H9 (cell line): ENCODE measurements at regions not wholly inside any gene's neighbourhood (a gene's known extent, or its start where the extent isn't known, plus 50 kb on each side); places are given as distances from the start of the nearest gene placed in this dataset.

Source experiments
- DNase-seq: peaks from one replicate; pipeline ENCODE4 v3.0.0-alpha.2; 2017
- H2AFZ ChIP-seq: one replicate; pipeline ENCODE4 v1.6.1; 2013; ENCODE audit warnings: mild to moderate bottlenecking, low read length, control low read depth, moderate library complexity
- H2AK5ac ChIP-seq: 2 replicates; pipeline ENCODE4 v1.6.1; 2013; ENCODE audit warnings: low read length, control low read depth, mixed read lengths; ENCODE audit not compliant: insufficient read length
- H2BK120ac ChIP-seq: one replicate; pipeline ENCODE4 v1.6.1; 2013; ENCODE audit warnings: low read depth, mild to moderate bottlenecking, low read length, control low read depth, inconsistent platforms; ENCODE audit not compliant: poor library complexity, severe bottlenecking
- H2BK12ac ChIP-seq: 2 replicates; pipeline ENCODE4 v1.6.1; 2013; ENCODE audit warnings: low read length, control low read depth, mixed read lengths, low read depth; ENCODE audit not compliant: insufficient read length
- H2BK15ac ChIP-seq: 2 replicates; pipeline ENCODE4 v1.6.1; 2013; ENCODE audit warnings: low read depth, low read length, control low read depth
- H2BK20ac ChIP-seq: one replicate; pipeline ENCODE4 v1.6.1; 2013; ENCODE audit warnings: low read depth, mild to moderate bottlenecking, low read length, control low read depth, inconsistent platforms; ENCODE audit not compliant: poor library complexity, severe bottlenecking
- H2BK5ac ChIP-seq: 2 replicates; pipeline ENCODE4 v1.6.1; 2013; ENCODE audit warnings: low read length, control low read depth, mixed read lengths; ENCODE audit not compliant: insufficient read length
- H3K14ac ChIP-seq: 2 replicates; pipeline ENCODE4 v1.6.1; 2013; ENCODE audit warnings: low read length, control low read depth; ENCODE audit not compliant: insufficient read depth
- H3K18ac ChIP-seq: 2 replicates; pipeline ENCODE4 v1.6.1; 2013; ENCODE audit warnings: low read depth, mild to moderate bottlenecking, mixed read lengths, low read length, control low read depth; ENCODE audit not compliant: insufficient read length
- H3K23ac ChIP-seq: 2 replicates; pipeline ENCODE4 v1.6.1; 2013; ENCODE audit warnings: low read length, control low read depth, mixed read lengths, low read depth; ENCODE audit not compliant: insufficient read length
- H3K23me2 ChIP-seq: 2 replicates; pipeline ENCODE4 v1.6.1; 2013; ENCODE audit warnings: low read depth, mild to moderate bottlenecking, mixed read lengths, low read length, control low read depth; ENCODE audit not compliant: insufficient read length, poor library complexity, severe bottlenecking
- H3K27ac ChIP-seq: 2 replicates; pipeline ENCODE4 v1.5.1; 2013; ENCODE audit warnings: low read length, control low read depth, mixed read lengths, low read depth; ENCODE audit not compliant: insufficient read length
- H3K27me3 ChIP-seq: 2 replicates; pipeline ENCODE4 v1.6.1; 2013; ENCODE audit warnings: low read length, control low read depth, inconsistent platforms; ENCODE audit not compliant: insufficient read depth
- H3K4ac ChIP-seq: 2 replicates; pipeline ENCODE4 v1.6.1; 2013; ENCODE audit warnings: low read depth, mild to moderate bottlenecking, control low read depth, inconsistent platforms, low read length, moderate library complexity
- H3K4me1 ChIP-seq: 2 replicates; pipeline ENCODE4 v1.6.1; 2013; ENCODE audit warnings: low read length, control low read depth, inconsistent platforms; ENCODE audit not compliant: insufficient read depth
- H3K4me2 ChIP-seq: 2 replicates; pipeline ENCODE4 v1.6.1; 2013; ENCODE audit warnings: low read length, control low read depth, mixed read lengths; ENCODE audit not compliant: insufficient read length, insufficient read depth
- H3K56ac ChIP-seq: 2 replicates; pipeline ENCODE4 v1.6.1; 2013; ENCODE audit warnings: low read depth, mild to moderate bottlenecking, mixed read lengths, low read length, control low read depth; ENCODE audit not compliant: insufficient read length
- H3K79me1 ChIP-seq: 2 replicates; pipeline ENCODE4 v1.6.1; 2013; ENCODE audit warnings: low read depth, mild to moderate bottlenecking, moderate library complexity, low read length, control low read depth, inconsistent platforms; ENCODE audit not compliant: insufficient read depth, poor library complexity, severe bottlenecking
- H3K79me2 ChIP-seq: 2 replicates; pipeline ENCODE4 v1.6.1; 2013; ENCODE audit warnings: low read length, control low read depth, inconsistent platforms; ENCODE audit not compliant: insufficient read depth
- H3K9ac ChIP-seq: 2 replicates; pipeline ENCODE4 v1.6.1; 2013; ENCODE audit warnings: low read length, control low read depth, mixed read lengths; ENCODE audit not compliant: insufficient read length; ENCODE audit errors: extremely low read depth
- H3K9me3 ChIP-seq: one replicate; pipeline ENCODE4 v1.6.1; 2013; ENCODE audit warnings: low read depth, low read length, inconsistent platforms; ENCODE audit not compliant: control insufficient read depth
- H3T11ph ChIP-seq: one replicate; pipeline ENCODE4 v1.6.1; 2013; ENCODE audit warnings: mild to moderate bottlenecking, low read length, control low read depth, inconsistent platforms
- H4K20me1 ChIP-seq: one replicate; pipeline ENCODE4 v1.6.1; 2013; ENCODE audit not compliant: control insufficient read depth, insufficient read length, insufficient read depth
- H4K5ac ChIP-seq: 2 replicates; pipeline ENCODE4 v1.6.1; 2013; ENCODE audit warnings: low read depth, mild to moderate bottlenecking, mixed read lengths, low read length, control low read depth; ENCODE audit not compliant: insufficient read length
- H4K8ac ChIP-seq: replicated peaks from 2 replicates; pipeline ENCODE4 v1.6.1; 2013; ENCODE audit warnings: low read length, control low read depth, mixed read lengths, low read depth; ENCODE audit not compliant: insufficient read length
- H4K91ac ChIP-seq: 2 replicates; pipeline ENCODE4 v1.6.1; 2013; ENCODE audit warnings: low read depth, mild to moderate bottlenecking, moderate library complexity, mixed read lengths, low read length, control low read depth; ENCODE audit not compliant: insufficient read length
- H3K27ac Mint-ChIP-seq, 3 experiments: 2 replicates in 2 of 3; 3 replicates in 1 of 3; pipeline ENCODE4 v1.8.0; 2020 to 2021; ENCODE audit warnings: mixed read lengths in 3 of 3, mild to moderate bottlenecking in 1 of 3, moderate library complexity in 1 of 3
- H3K27me3 Mint-ChIP-seq: 2 replicates; pipeline ENCODE4 v1.8.0; 2021; ENCODE audit warnings: low read depth, mild to moderate bottlenecking, moderate library complexity, mixed read lengths
- H3K36me3 Mint-ChIP-seq, 3 experiments: 2 replicates in 2 of 3; 3 replicates in 1 of 3; pipeline ENCODE4 v1.8.0; 2020 to 2021; ENCODE audit warnings: low read depth in 3 of 3, mixed read lengths in 3 of 3; ENCODE audit not compliant: insufficient read depth in 1 of 3
- H3K4me1 Mint-ChIP-seq, 2 experiments: 2 replicates each; pipeline ENCODE4 v1.8.0; 2020; ENCODE audit warnings: mixed read lengths in 2 of 2
- H3K4me3 Mint-ChIP-seq, 2 experiments: 2 replicates in 1 of 2; 3 replicates in 1 of 2; pipeline ENCODE4 v1.8.0; 2020 to 2021; ENCODE audit warnings: mild to moderate bottlenecking in 2 of 2, mixed read lengths in 2 of 2, moderate library complexity in 1 of 2
- H3K9me3 Mint-ChIP-seq, 2 experiments: 2 replicates in 1 of 2; 3 replicates in 1 of 2; pipeline ENCODE4 v1.8.0; 2020; ENCODE audit warnings: mild to moderate bottlenecking in 2 of 2, mixed read lengths in 2 of 2, moderate library complexity in 1 of 2
- CTCF ChIP-seq: fragments of 200-600 bp; sonication (generic); conservative IDR thresholded peaks from 3 replicates; pipeline ENCODE4 v1.8.0; 2021; ENCODE audit warnings: antibody characterized with exemption, mild to moderate bottlenecking
- WGBS: extraction: QIAGEN DNeasy Blood & Tissue Kit; methylation state at CpG from one replicate; pipeline ENCODE4 v1.1.7; 2013; ENCODE audit warnings: missing lambda C conversion rate, low lambda C conversion rate, mixed read lengths; ENCODE audit not compliant: insufficient read length; ENCODE audit errors: extremely low coverage; 5-methylcytosine and 5-hydroxymethylcytosine counted together

- Histone ChIP-seq H3K9me3 (no peaks in the 10 kb centered on the region), H3K4ac (no peak overlapping the region), H3K9ac (no peak overlapping the region), H3K14ac (no peak overlapping the region; the same call in 1 of the 2 replicates), H4K5ac (no peak overlapping the region), H2BK15ac (no peak overlapping the region), H2BK12ac (no peak overlapping the region), H3K56ac (no peak overlapping the region), H3K23ac (no peak overlapping the region), H4K8ac (no peak overlapping the region), H3K79me2 (no peaks in the 10 kb centered on the region), H3K18ac (no peak overlapping the region), H2BK20ac (no peak overlapping the region), H2AK5ac (no peak overlapping the region), H3K27ac (no peak overlapping the region), H3T11ph (no peak overlapping the region), H3K23me2 (no peaks in the 10 kb centered on the region), H2BK120ac (no peak overlapping the region), H3K79me1 (no peaks in the 10 kb centered on the region), H3K27me3 (no peaks in the 10 kb centered on the region), H3K4me1 (no peaks in the 10 kb centered on the region), H2AFZ (no peak overlapping the region), H4K91ac (no peak overlapping the region), H3K4me2 (no peak overlapping the region), H2BK5ac (no peak overlapping the region), H4K20me1 (no peaks in the 10 kb centered on the region)
- no CpG with 5 or more reads among the region's 6 CpGs for WGBS
- H3K27ac Mint-ChIP-seq: peak overlapping the region in 2 of 3 experiments; percentile 11 to 58; a peak in 3 of 7 replicates
- H3K4me1 Mint-ChIP-seq: no peaks in the 10 kb centered on the region
- no peaks in the 10 kb centered on the region; a peak in 1 of 7 replicates for H3K36me3 Mint-ChIP-seq
- no peak for TF ChIP-seq CTCF
- H3K27me3 Mint-ChIP-seq: no peaks in the 10 kb centered on the region
- no peak for DNase-seq
- H3K4me3 Mint-ChIP-seq: no peak overlapping the region
- H3K9me3 Mint-ChIP-seq: no peaks in the 10 kb centered on the region
Measured at GRCh38 chr3:69462022-69462825, 76.3 kb upstream of the FRMD4B start.
